ENCODE measurements at regions not wholly inside any gene's neighbourhood (a gene's known extent, or its start where the extent isn't known, plus 50 kb on each side); places are given as distances from the start of the nearest gene placed in this dataset.

DNA sequence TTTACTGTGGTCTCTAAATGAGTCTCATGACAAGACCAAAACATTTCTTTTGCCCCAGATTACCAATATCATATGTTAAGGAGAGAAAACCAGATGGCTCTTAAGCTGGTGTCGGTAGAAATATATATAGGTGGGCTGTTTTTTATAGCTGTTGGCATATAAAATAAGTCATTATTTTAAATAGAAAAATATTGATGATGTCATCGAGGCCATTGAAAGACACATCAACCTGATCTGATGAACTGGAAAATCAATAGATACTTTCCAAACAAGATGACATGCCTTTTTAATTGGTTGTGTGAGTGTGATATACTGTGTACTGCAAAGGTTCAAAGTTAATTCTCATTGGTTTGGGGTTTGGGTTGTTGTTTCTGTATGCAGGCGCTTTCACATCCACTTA lies 617.3 kb downstream of the CCDC171 start:
- TF ChIP-seq RAD21 (IDR thresholded peaks at IDR 0.05) (no peak), CTCF (IDR thresholded peaks at IDR 0.05; ENCODE audit: low read depth, low read length, missing input control) (no peak), SP1 (IDR thresholded peaks at IDR 0.05) (no peak), GABPA (IDR thresholded peaks at IDR 0.05 in 1 of 2, conservative IDR thresholded peaks at IDR 0.05 in 1 of 2) (no peak), TAF1 (conservative IDR thresholded peaks at IDR 0.05) (no peak), JUND (IDR thresholded peaks at IDR 0.05) (no peak), YY1 (IDR thresholded peaks at IDR 0.05) (no peak)
- TF ChIP-seq, protein P1, sequence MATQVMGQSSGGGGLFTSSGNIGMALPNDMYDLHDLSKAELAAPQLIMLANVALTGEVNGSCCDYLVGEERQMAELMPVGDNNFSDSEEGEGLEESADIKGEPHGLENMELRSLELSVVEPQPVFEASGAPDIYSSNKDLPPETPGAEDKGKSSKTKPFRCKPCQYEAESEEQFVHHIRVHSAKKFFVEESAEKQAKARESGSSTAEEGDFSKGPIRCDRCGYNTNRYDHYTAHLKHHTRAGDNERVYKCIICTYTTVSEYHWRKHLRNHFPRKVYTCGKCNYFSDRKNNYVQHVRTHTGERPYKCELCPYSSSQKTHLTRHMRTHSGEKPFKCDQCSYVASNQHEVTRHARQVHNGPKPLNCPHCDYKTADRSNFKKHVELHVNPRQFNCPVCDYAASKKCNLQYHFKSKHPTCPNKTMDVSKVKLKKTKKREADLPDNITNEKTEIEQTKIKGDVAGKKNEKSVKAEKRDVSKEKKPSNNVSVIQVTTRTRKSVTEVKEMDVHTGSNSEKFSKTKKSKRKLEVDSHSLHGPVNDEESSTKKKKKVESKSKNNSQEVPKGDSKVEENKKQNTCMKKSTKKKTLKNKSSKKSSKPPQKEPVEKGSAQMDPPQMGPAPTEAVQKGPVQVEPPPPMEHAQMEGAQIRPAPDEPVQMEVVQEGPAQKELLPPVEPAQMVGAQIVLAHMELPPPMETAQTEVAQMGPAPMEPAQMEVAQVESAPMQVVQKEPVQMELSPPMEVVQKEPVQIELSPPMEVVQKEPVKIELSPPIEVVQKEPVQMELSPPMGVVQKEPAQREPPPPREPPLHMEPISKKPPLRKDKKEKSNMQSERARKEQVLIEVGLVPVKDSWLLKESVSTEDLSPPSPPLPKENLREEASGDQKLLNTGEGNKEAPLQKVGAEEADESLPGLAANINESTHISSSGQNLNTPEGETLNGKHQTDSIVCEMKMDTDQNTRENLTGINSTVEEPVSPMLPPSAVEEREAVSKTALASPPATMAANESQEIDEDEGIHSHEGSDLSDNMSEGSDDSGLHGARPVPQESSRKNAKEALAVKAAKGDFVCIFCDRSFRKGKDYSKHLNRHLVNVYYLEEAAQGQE (IDR thresholded peaks at IDR 0.05): no peak
- TF ChIP-seq, protein P2, sequence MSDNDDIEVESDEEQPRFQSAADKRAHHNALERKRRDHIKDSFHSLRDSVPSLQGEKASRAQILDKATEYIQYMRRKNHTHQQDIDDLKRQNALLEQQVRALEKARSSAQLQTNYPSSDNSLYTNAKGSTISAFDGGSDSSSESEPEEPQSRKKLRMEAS (IDR thresholded peaks at IDR 0.05): no peak
- TF ChIP-seq, protein P3, sequence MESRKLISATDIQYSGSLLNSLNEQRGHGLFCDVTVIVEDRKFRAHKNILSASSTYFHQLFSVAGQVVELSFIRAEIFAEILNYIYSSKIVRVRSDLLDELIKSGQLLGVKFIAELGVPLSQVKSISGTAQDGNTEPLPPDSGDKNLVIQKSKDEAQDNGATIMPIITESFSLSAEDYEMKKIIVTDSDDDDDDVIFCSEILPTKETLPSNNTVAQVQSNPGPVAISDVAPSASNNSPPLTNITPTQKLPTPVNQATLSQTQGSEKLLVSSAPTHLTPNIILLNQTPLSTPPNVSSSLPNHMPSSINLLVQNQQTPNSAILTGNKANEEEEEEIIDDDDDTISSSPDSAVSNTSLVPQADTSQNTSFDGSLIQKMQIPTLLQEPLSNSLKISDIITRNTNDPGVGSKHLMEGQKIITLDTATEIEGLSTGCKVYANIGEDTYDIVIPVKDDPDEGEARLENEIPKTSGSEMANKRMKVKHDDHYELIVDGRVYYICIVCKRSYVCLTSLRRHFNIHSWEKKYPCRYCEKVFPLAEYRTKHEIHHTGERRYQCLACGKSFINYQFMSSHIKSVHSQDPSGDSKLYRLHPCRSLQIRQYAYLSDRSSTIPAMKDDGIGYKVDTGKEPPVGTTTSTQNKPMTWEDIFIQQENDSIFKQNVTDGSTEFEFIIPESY (IDR thresholded peaks at IDR 0.05): no peak
- TF ChIP-seq, protein P4, sequence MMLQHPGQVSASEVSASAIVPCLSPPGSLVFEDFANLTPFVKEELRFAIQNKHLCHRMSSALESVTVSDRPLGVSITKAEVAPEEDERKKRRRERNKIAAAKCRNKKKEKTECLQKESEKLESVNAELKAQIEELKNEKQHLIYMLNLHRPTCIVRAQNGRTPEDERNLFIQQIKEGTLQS (IDR thresholded peaks at IDR 0.05): no peak

All from liver (tissue), 3 donors.